Cardiac muscle cell (in vitro differentiated cells and primary cell): ENCODE measurements at regions not wholly inside any gene's neighbourhood (a gene's known extent, or its start where the extent isn't known, plus 50 kb on each side); places are given as distances from the start of the nearest gene placed in this dataset.

Experiments used
- DNase-seq, 2 donors: peaks; one replicate each; pipeline versions ENCODE4 v3.0.0 to v3.0.0-alpha.2; 2010 to 2017; ENCODE audit warnings: low read depth in 1 of 2, low spot score in 1 of 2
- H3K27ac ChIP-seq: fragments of 200-600 bp; sonication (generic); 2 replicates; pipeline ENCODE4 v1.5.1; 2016
- H3K27me3 ChIP-seq: fragments of 200-600 bp; sonication (generic); 2 replicates; pipeline ENCODE4 v1.6.0; 2016; ENCODE audit warnings: control low read depth
- H3K36me3 ChIP-seq: fragments of 200-600 bp; sonication (generic); 2 replicates; pipeline ENCODE4 v1.5.1; 2016; ENCODE audit warnings: control low read depth
- H3K4me1 ChIP-seq: fragments of 200-600 bp; sonication (generic); 2 replicates; pipeline ENCODE4 v1.8.1; 2017; ENCODE audit warnings: low read depth, mild to moderate bottlenecking, mixed run types
- H3K4me3 ChIP-seq: fragments of 200-600 bp; sonication (generic); 2 replicates; pipeline ENCODE4 v1.5.1; 2016; ENCODE audit warnings: mild to moderate bottlenecking
- H3K9me3 ChIP-seq: fragments of 200-600 bp; sonication (generic); 2 replicates; pipeline ENCODE4 v1.5.1; 2017; ENCODE audit warnings: low read depth, mild to moderate bottlenecking, control low read depth
- CTCF ChIP-seq: IDR thresholded peaks from 2 replicates; pipeline ENCODE4 v1.5.1; 2012; ENCODE audit warnings: low read depth, mild to moderate bottlenecking, low read length

DNA sequence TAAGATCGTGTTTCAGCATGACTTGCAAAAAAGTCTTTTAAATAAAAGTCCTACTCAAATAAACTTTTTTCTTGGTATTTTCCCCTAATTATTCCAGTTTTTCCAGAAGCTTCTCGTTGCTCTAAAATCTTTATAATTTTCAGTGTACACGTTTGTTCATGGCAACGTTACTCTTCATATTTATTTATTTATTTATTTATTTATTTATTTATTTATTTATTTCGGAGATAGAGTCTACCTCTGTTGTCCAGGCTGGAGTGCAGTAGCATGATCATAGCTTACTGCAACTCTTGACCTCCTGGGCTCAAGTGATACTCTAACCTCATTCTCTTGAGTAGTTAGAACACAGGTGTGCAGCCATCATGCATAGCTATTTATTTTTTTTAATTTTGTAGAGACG is 438.3 kb upstream of the MDGA2 start:
- H3K36me3 ChIP-seq, result no peaks in the 10 kb centered on the region
- H3K4me1 ChIP-seq, result no peaks in the 10 kb centered on the region
- no peaks in the 10 kb centered on the region for H3K9me3 ChIP-seq
- no peak overlapping the region for H3K4me3 ChIP-seq
- H3K27ac ChIP-seq, result no peak overlapping the region
- TF ChIP-seq CTCF, result no peak
- no peaks in the 10 kb centered on the region for H3K27me3 ChIP-seq
- no peak for DNase-seq

- Histone ChIP-seq H3K27me3 (no peaks in the 10 kb centered on the region), H3K27ac (no peak overlapping the region), H3K9me3 (no peaks in the 10 kb centered on the region), H3K4me3 (no peak overlapping the region), H3K4me1 (peaks cover 7% of the 10 kb centered on the region), H3K36me3 (no peaks in the 10 kb centered on the region)
- no peak for TF ChIP-seq CTCF
- DNase-seq, result no peak
Measured at GRCh38 chr14:48111151-48111550, 435.7 kb upstream of the MDGA2 start.

DNA sequence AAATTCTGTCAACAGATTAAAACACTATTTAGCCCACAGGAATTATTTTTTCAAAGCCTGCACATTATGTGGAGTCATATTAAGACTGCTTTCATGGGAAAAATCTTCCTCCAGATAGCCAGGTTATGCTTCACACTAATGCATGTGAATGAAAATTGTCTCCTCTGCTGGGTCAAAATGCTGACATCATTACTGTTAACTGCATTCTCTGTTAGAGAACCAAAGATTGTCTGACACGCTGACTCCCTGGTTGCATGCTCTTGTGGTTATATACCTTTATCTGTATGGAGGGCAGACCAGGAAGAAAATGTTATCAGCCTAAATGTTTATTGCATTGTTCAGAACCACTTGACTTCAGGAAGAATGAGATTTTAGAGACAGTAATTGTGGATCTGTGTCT is 432.2 kb upstream of the MDGA2 start:
- no peaks in the 10 kb centered on the region for H3K36me3 ChIP-seq
- no peaks in the 10 kb centered on the region for H3K27me3 ChIP-seq
- H3K4me1 ChIP-seq, result peaks cover 7% of the 10 kb centered on the region
- TF ChIP-seq CTCF, result no peak
- H3K9me3 ChIP-seq, result no peaks in the 10 kb centered on the region
- no peak for DNase-seq
- no peak overlapping the region for H3K27ac ChIP-seq
- no peak overlapping the region for H3K4me3 ChIP-seq

DNA sequence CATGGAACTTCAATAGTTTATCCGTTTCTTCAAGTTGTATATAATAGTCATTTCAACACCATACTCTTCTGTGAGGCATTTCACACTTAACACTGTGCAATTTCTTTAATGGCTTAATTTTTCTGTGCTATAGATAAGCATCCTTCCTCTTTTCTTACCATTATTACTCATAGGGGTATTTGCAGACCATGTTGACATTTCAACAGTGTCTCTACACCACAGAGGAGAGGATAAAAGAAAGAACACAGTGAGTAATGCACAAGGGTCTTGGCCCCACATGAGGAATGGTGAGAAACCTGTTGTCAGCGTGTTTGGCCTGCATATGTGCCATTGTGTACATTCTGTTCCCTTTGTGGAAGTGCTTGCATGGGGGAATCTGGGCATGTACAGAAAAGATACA is 421.5 kb upstream of the MDGA2 start:
- no peaks in the 10 kb centered on the region for H3K36me3 ChIP-seq
- no peaks in the 10 kb centered on the region for H3K27me3 ChIP-seq
- TF ChIP-seq CTCF, result no peak
- no peaks in the 10 kb centered on the region for H3K9me3 ChIP-seq
- H3K27ac ChIP-seq, result no peak overlapping the region
- no peaks in the 10 kb centered on the region for H3K4me1 ChIP-seq
- no peak overlapping the region for H3K4me3 ChIP-seq
- DNase-seq, result no peak

DNA sequence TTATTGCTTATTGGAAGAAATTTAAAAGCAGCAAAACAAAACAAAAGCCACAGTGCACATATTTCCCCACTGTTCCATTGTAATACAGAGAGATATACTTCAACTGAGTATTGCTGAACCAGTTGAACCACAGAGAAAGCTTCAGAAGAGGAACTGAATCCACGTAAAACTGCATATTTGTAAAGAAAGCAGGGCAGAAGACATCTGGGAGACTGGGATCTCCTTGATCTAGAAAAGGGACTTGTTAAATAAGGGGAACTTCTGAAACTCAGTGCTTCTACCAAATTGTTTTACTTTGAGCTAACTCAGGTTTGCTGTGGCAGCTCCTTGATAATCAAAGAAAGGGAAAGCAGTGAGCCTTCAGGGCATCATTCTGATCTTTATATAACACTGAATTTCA is 411.1 kb upstream of the MDGA2 start:
- H3K4me3 ChIP-seq, result no peak overlapping the region
- no peak for TF ChIP-seq CTCF
- H3K27ac ChIP-seq, result no peak overlapping the region
- no peaks in the 10 kb centered on the region for H3K4me1 ChIP-seq
- no peaks in the 10 kb centered on the region for H3K9me3 ChIP-seq
- H3K36me3 ChIP-seq, result no peaks in the 10 kb centered on the region
- no peaks in the 10 kb centered on the region for H3K27me3 ChIP-seq
- DNase-seq, result no peak

GRCh38 chr14:48075487-48075886 is 400.1 kb upstream of the MDGA2 start:
- DNase-seq, result no peak
- TF ChIP-seq CTCF, result no peak
- no peaks in the 10 kb centered on the region for H3K9me3 ChIP-seq

More at GRCh38 chr14:48075487-48075886, 400.1 kb upstream of the MDGA2 start:
- H3K27ac ChIP-seq, result no peak overlapping the region
- no peaks in the 10 kb centered on the region for H3K27me3 ChIP-seq
- H3K4me1 ChIP-seq, result no peaks in the 10 kb centered on the region
- H3K36me3 ChIP-seq, result no peaks in the 10 kb centered on the region
- H3K4me3 ChIP-seq, result no peak overlapping the region
